Left colon (tissue), 2 donors: ENCODE measurements at regions not wholly inside any gene's neighbourhood (a gene's known extent, or its start where the extent isn't known, plus 50 kb on each side); places are given as distances from the start of the nearest gene placed in this dataset.
"Not testable (repeated sequence)": the region's sequence is repeated elsewhere in the genome, so short reads cannot be mapped to it uniquely, and the experiment has no call there.

Experiments
- ATAC-seq: fragments of 200-7000 bp; cut with Tn5 transposase; one replicate; pipeline ENCODE4 v1.9.1; 2020; ENCODE audit warnings: mild to moderate bottlenecking, moderate library complexity
- DNase-seq, 2 donors: peaks; one replicate each; pipeline ENCODE4 v3.0.0-alpha.2; 2020
- intact Hi-C, 2 donors: fragments of 100-400 bp; cut with DNase I in 1 of 2; cut with micrococcal nuclease in 1 of 2; formaldehyde crosslinking; loops; one replicate each; pipeline versions ENCODE4 v1.11.2 to v1.14.0; 2022; cut with DNase I, micrococcal nuclease
- donor health status: DM: no; HTN: no; CAD: no.
- donor health status: DM: yes; HTN: yes; CAD: no.

DNA sequence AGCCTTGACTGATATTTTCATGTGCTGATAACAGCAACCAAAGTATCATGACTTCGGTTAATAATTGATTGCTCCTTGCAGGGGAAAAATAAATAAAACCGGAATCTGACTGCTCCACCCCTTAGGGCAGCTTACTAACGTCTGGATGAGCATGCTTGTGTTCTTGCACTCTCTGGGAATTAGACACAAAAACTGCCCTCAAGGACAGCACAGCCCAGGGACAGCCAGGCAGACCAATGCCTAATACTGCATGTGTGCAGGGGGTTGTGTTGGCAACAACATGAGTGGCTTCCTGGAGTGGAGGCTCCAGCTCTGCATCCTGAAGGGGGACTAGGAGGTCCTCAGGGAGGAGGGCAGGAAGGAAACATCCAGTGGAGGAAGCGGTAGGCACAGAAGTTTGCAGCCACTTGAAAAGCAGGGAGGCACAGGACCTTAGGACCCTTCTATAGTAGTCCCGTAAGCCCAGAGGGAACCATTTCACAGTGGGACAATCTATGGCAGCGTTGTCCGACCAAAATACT is 205.4 kb upstream of the IRF2BP2 start:
- DNase-seq, intact Hi-C loops: not testable (repeated sequence)
- peak; percentile 16 for ATAC-seq

DNA sequence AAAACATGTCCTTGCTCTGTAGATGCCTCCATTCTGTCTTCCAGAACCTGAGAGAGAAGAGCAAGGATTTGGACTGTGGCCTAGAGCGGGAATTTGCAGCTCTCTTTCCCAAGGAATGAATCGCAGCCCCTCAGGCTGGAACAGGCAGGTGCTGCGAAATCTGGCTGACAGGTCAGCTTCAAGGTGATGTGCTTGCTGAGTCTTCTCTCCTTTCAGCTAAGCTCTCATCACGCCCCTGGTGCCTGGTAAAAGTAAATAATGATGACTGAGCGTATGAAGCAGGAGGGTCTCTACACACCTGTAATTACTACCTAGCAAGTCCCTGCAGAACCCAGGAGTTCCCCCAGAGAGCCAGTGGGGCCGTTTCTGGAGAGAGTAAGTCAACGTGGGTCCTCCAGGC is 204.3 kb upstream of the IRF2BP2 start:
- DNase-seq, intact Hi-C loops, ATAC-seq: not testable (repeated sequence)

GRCh38 chr1:234811824-234812223 is 201.8 kb upstream of the IRF2BP2 start:
- ATAC-seq, intact Hi-C loops, DNase-seq: not testable (repeated sequence)

DNA sequence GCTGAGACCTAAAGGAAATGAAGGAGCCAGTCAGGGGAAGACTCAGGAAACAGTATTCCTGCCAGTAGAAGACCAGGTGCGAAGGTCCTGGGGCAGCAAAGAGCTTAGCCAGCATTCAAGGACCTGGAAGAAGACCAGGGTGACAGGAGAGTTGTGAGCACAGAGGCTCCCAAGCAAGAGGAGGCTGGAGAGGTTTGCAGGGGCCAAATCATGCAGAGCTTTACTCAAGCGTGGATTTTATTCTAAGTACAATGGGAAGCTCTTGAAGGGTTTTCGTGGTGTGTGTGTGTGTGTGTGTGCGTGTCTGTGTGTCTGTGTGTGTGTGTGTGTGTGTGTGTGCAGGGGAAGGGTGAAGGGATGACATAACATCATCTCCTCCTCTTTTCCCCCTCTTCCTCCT is 200.7 kb upstream of the IRF2BP2 start:
- intact Hi-C loops, DNase-seq, ATAC-seq: not testable (repeated sequence)

DNA sequence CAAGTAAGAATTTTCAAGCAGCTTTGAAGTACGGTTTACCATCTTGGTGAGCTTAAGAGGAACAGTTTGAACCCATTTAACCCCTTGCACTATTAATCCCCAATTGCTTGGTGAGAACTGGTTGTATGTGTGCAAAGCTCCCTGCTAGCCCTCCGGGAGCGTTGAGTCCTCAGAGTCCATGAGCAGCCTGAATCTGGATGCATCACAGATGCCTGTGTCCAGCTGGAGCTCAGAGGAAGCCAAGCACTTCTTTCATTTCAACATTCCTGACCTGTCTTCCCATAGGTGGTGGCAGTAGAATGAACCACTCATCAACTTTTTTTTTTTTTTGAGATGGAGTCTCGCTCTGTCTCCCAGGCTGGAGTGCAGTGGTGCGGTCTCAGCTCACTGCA is 199.9 kb upstream of the IRF2BP2 start:
- DNase-seq, ATAC-seq, intact Hi-C loops: not testable (repeated sequence)

GRCh38 chr1:234808943-234809853 is 199.2 kb upstream of the IRF2BP2 start:
- intact Hi-C loops, DNase-seq, ATAC-seq: not testable (repeated sequence)

GRCh38 chr1:234808459-234808858 is 198.5 kb upstream of the IRF2BP2 start:
- DNase-seq, intact Hi-C loops, ATAC-seq: not testable (repeated sequence)

DNA sequence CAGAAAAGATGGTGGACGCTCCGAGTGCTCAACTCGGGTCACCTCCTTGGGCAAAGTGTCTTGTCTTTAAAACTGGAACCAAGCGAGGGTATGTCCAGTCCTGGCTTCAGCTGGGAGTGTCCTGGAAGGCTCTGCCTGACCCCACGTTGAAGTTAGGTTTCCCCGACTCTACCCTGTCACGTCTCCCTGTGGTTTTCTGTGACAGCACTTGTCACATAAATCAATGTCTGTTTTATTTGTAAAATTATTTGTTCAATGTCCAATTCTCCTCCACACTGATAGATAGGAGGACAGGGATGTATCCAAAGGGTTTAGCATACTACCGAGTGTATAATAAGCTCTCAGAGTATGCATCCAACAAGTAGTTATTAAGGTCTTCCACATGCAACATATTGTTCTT is 197.7 kb upstream of the IRF2BP2 start:
- ATAC-seq, DNase-seq, intact Hi-C loops: not testable (repeated sequence)

- ATAC-seq, DNase-seq, intact Hi-C loops: not testable (repeated sequence)
These were observed 192.6 kb upstream of the IRF2BP2 start for GRCh38 chr1:234802586-234802985.

DNA sequence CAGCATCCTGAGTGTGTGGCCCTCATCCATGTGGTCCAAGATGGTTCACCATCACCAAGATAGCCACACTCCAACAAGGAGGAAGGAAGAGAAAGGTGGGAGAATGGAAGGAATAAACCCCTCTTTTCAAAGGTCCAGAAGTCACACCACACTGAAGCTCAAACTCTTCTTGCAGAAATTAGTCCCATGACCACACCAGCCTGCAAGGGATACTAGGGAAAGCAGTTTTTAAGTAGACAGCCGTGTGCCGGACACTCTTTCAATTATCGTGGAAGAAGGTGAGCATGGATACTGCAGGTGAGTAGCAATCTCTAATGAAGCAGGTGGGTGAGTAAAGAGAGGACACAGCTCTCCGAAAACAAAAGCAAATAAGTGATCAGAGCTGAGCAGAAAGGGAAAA is 191.7 kb upstream of the IRF2BP2 start:
- DNase-seq, ATAC-seq, intact Hi-C loops: not testable (repeated sequence)

- DNase-seq, intact Hi-C loops: not testable (repeated sequence)
- peak; percentile 41 for ATAC-seq
These were observed 191.2 kb upstream of the IRF2BP2 start for GRCh38 chr1:234801147-234801546.

DNA sequence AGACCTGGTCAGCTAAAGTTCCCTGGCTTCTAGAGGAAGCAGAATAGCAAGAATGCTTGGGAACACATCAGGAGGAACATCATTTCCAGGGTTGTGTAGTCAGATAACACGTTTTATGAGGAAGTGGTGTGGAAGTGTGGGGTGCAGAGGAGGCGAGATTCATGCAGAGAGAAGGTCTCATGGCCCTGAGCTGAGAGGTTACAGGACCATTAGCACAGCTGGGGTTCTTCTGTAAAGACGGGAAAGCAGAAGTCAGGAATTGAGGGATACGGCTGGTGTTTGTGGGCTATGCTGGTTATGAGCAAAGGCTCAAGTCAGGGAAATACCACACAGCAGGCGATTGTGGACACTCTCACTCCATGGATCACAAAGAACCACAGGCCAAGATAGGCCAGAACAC is 190.6 kb upstream of the IRF2BP2 start:
- DNase-seq, ATAC-seq, intact Hi-C loops: not testable (repeated sequence)

DNA sequence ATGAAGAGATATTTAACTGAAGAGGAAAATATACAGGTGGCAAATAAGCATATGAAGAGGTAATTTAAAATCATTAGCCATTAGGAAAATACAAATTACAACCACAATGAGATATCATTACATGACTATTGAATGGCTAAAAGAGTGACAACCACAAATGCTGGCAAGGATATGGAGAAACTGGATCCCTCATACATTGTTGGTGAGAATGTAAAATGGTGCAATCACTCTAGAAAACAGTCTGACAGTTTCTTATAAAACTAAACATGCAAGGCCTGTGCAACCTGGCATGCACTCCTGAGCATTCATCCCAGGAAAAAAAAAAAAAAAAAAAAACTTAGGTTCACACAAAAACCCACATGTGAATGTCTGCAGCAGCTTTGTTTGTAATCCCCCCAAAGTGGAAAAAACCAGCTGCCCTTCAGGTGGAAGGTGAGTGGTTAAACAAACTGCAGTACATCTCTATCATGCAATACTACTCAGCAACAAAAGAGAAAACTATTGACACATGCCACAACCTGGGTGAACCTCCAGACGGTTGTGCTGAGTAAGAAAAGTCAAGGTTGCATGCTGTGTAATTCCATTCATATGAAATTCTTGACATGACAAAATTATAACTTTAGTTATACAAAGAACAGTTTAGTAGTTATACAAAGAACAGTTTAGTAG is 189.2 kb upstream of the IRF2BP2 start:
- intact Hi-C loops, DNase-seq, ATAC-seq: not testable (repeated sequence)

GRCh38 chr1:234797216-234797615 is 187.2 kb upstream of the IRF2BP2 start:
- DNase-seq, intact Hi-C loops, ATAC-seq: not testable (repeated sequence)

DNA sequence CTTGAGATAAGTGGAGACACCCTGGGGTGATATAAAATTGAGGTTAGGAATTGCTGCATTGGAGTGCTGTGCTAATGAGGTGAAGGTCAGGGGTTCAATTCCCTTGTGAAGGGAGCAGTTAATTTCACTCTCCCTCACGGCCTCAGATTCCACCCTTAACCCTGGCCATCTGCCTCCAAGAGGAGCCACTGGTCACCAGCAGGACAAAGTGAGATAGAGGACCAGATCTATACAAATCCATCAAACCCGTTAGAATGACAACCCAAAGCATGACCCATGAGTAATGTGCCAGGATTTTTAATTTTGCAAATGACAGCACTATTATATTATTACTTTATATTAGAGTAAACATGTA is 186.4 kb upstream of the IRF2BP2 start:
- DNase-seq, ATAC-seq, intact Hi-C loops: not testable (repeated sequence)

DNA sequence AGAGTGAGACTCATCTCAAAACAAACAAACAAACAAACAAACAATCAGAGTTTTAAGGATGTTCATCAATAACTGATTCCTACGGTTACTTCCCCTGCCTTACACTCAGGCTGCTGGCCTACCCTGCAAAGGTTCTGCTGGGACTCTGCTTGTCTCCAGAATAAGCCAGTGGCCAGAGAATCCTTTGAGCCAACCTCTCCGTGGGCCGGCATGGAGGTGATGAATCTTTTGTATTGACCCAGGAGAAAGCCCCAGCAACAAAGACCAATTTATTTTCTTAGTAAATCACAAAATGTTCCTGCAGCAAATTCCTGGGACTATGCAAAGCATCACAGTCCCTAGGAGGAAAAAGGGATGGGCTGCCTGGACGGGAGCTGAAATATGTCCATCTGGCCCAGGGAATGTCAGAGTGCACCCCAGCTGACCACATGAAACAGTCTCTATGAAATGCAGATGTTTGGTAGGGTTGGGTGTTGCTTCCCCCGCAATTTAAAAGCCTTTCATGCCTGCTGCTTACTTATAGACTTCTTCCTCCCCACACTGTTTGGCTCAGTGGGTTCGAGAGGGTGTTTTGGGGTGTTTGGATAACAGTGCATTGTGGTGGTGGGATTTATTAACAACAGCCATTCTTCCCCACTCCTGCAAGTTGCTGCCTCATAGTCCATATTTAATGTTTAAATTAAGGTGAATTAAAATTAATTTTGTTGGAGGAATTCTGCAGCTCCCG is 185.9 kb upstream of the IRF2BP2 start:
- DNase-seq, ATAC-seq, intact Hi-C loops: not testable (repeated sequence)

GRCh38 chr1:234795007-234795406 is 185.0 kb upstream of the IRF2BP2 start:
- ATAC-seq = peak; percentile 83
- intact Hi-C loops, DNase-seq: not testable (repeated sequence)

DNA sequence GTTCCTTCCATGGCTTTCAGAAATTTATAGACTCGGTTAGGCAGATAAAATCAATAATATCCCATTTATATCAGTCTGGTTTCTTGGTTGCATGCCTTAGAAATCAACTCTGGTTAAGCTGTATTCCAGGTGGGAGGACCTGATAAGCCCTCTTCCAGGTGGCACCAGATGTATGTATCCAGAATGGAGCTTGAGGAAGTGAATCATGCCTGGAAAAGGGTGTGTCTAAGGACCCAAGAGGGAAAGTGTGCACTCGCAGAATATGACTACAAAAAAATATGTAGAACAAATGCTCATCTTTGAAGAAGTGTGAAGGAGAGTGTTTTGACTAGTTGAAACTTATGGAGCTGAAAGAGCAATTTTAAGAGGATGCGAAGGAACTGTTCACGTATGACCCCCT is 184.5 kb upstream of the IRF2BP2 start:
- DNase-seq, intact Hi-C loops: not testable (repeated sequence)
- ATAC-seq = peak; percentile 73

DNA sequence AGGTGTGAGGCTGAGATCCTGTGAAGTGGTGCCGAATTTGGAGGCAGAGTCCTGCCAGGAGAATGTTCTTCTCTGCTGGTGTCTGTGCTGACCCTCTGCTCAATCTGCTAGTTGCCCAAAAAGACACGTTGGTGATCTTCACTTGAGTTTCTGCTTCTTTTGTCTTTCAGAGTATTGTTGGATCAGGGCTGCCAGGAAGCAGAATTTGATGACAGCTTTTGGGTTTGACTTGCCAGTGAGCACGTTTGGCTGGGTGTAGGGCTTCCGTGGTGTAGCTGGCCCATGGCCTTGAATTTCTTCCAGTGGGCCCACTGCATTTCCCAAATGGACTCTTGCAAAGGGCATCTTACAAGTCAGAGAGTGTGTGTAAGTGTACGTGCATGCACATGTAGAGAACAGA is 183.9 kb upstream of the IRF2BP2 start:
- DNase-seq, intact Hi-C loops, ATAC-seq: not testable (repeated sequence)
